ENCODE measurements at regions not wholly inside any gene's neighbourhood (a gene's known extent, or its start where the extent isn't known, plus 50 kb on each side); places are given as distances from the start of the nearest gene placed in this dataset.

GRCh38 chr18:43507842-43508481 lies 230.7 kb upstream of the SYT4 start:
- TF ChIP-seq, protein P1, sequence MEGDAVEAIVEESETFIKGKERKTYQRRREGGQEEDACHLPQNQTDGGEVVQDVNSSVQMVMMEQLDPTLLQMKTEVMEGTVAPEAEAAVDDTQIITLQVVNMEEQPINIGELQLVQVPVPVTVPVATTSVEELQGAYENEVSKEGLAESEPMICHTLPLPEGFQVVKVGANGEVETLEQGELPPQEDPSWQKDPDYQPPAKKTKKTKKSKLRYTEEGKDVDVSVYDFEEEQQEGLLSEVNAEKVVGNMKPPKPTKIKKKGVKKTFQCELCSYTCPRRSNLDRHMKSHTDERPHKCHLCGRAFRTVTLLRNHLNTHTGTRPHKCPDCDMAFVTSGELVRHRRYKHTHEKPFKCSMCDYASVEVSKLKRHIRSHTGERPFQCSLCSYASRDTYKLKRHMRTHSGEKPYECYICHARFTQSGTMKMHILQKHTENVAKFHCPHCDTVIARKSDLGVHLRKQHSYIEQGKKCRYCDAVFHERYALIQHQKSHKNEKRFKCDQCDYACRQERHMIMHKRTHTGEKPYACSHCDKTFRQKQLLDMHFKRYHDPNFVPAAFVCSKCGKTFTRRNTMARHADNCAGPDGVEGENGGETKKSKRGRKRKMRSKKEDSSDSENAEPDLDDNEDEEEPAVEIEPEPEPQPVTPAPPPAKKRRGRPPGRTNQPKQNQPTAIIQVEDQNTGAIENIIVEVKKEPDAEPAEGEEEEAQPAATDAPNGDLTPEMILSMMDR (IDR thresholded peaks at IDR 0.05; ENCODE audit: insufficient read depth, low read length) = no peak
- TF ChIP-seq POLR2AphosphoS5 (IDR thresholded peaks at IDR 0.05; ENCODE audit: low read depth) (no peak), GABPA (IDR thresholded peaks at IDR 0.05; ENCODE audit: low read depth) (no peak)
- TF ChIP-seq, protein P2, sequence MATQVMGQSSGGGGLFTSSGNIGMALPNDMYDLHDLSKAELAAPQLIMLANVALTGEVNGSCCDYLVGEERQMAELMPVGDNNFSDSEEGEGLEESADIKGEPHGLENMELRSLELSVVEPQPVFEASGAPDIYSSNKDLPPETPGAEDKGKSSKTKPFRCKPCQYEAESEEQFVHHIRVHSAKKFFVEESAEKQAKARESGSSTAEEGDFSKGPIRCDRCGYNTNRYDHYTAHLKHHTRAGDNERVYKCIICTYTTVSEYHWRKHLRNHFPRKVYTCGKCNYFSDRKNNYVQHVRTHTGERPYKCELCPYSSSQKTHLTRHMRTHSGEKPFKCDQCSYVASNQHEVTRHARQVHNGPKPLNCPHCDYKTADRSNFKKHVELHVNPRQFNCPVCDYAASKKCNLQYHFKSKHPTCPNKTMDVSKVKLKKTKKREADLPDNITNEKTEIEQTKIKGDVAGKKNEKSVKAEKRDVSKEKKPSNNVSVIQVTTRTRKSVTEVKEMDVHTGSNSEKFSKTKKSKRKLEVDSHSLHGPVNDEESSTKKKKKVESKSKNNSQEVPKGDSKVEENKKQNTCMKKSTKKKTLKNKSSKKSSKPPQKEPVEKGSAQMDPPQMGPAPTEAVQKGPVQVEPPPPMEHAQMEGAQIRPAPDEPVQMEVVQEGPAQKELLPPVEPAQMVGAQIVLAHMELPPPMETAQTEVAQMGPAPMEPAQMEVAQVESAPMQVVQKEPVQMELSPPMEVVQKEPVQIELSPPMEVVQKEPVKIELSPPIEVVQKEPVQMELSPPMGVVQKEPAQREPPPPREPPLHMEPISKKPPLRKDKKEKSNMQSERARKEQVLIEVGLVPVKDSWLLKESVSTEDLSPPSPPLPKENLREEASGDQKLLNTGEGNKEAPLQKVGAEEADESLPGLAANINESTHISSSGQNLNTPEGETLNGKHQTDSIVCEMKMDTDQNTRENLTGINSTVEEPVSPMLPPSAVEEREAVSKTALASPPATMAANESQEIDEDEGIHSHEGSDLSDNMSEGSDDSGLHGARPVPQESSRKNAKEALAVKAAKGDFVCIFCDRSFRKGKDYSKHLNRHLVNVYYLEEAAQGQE (IDR thresholded peaks at IDR 0.05; ENCODE audit: insufficient replicate concordance, low read depth) = no peak

Data from HL-60 (cell line).